Thyroid gland (tissue), 4 donors: ENCODE measurements at regions not wholly inside any gene's neighbourhood (a gene's known extent, or its start where the extent isn't known, plus 50 kb on each side); places are given as distances from the start of the nearest gene placed in this dataset.

Source experiments
- DNase-seq, 2 donors: peaks; one replicate each; pipeline ENCODE4 v3.0.0-alpha.2; 2019
- H3K27ac ChIP-seq, 3 donors: fragments of 200-600 bp; sonication (generic); 1 replicate in 2 of 3; 2 replicates in 1 of 3; pipeline ENCODE4 v1.5.1; 2016 to 2019; ENCODE audit warnings: mild to moderate bottlenecking in 1 of 3, moderate library complexity in 1 of 3
- H3K27me3 ChIP-seq: fragments of 200-600 bp; sonication (generic); one replicate; pipeline ENCODE4 v1.5.1; 2019
- H3K36me3 ChIP-seq, 2 donors: fragments of 200-600 bp; sonication (generic); one replicate each; pipeline ENCODE4 v1.5.1; 2016 to 2019
- H3K4me1 ChIP-seq, 2 donors: fragments of 200-600 bp; sonication (generic); one replicate each; pipeline ENCODE4 v1.5.1; 2017 to 2019
- H3K4me3 ChIP-seq, 3 donors: fragments of 200-600 bp; sonication (generic); replicated peaks in 1 of 3; 1 replicate in 2 of 3; 2 replicates in 1 of 3; pipeline ENCODE4 v1.5.1; 2016; ENCODE audit warnings: mild to moderate bottlenecking in 1 of 3
- H3K9me3 ChIP-seq: fragments of 200-600 bp; sonication (generic); one replicate; pipeline ENCODE4 v1.5.1; 2017
- POLR2A ChIP-seq, 2 donors: fragments of 450-650 bp; IDR thresholded peaks; one replicate each; pipeline ENCODE4 v1.6.1; 2017; ENCODE audit warnings: antibody characterized with exemption in 2 of 2, mild to moderate bottlenecking in 2 of 2, moderate library complexity in 1 of 2
- WGBS, 2 donors: methylation state at CpG; one replicate each; pipeline ENCODE4 v1.1.5; 2017; 5-methylcytosine and 5-hydroxymethylcytosine counted together
- intact Hi-C: fragments of 100-400 bp; cut with DNase I; formaldehyde crosslinking; loops from one replicate; pipeline ENCODE4 v1.15.1; 2023
- TF ChIP-seq, protein P1 (sequence below), 6 experiments: fragments of 200-600 bp in 3 of 6; fragments of 450-650 bp in 3 of 6; sonication (generic) in 3 of 6; IDR thresholded peaks; one replicate each; pipeline ENCODE4 v1.5.1; 2016 to 2019; ENCODE audit warnings: antibody characterized with exemption in 6 of 6, mild to moderate bottlenecking in 2 of 6, inconsistent platforms in 1 of 6, moderate library complexity in 1 of 6

DNA sequence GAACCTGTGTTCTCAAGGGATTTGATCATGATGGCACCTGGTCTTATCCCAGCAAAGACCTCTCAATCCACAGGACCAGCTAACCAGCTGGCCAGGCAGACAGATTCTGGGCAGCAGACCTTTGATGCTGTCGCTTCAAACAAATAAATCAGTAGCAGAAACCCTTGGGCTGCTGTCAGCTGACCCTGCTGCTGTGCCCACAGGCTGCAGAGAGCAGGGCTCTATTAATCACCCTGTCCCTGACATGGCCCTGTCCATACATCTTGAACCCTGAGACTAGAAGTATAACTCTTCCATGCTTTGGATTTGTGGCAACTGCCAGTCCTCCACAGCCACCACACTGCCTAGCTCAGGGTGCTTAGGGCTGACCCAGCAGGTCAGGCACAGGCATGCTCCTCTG is 244.1 kb upstream of the PODXL start:
- H3K27me3 ChIP-seq: no peaks in the 10 kb centered on the region
- no peaks in the 10 kb centered on the region for H3K36me3 ChIP-seq
- TF ChIP-seq, protein P1, sequence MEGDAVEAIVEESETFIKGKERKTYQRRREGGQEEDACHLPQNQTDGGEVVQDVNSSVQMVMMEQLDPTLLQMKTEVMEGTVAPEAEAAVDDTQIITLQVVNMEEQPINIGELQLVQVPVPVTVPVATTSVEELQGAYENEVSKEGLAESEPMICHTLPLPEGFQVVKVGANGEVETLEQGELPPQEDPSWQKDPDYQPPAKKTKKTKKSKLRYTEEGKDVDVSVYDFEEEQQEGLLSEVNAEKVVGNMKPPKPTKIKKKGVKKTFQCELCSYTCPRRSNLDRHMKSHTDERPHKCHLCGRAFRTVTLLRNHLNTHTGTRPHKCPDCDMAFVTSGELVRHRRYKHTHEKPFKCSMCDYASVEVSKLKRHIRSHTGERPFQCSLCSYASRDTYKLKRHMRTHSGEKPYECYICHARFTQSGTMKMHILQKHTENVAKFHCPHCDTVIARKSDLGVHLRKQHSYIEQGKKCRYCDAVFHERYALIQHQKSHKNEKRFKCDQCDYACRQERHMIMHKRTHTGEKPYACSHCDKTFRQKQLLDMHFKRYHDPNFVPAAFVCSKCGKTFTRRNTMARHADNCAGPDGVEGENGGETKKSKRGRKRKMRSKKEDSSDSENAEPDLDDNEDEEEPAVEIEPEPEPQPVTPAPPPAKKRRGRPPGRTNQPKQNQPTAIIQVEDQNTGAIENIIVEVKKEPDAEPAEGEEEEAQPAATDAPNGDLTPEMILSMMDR (IDR thresholded peaks at IDR 0.05): no peak
- TF ChIP-seq POLR2A (IDR thresholded peaks at IDR 0.05): no peak
- H3K27ac ChIP-seq: no peak overlapping the region
- 44 to 85% methylated on average over 1 of the region's 1 CpG for WGBS, 2 donors
- intact Hi-C loops: no loop called here
- DNase-seq: no peak
- no peaks in the 10 kb centered on the region for H3K9me3 ChIP-seq
- no peak overlapping the region for H3K4me3 ChIP-seq
- no peaks in the 10 kb centered on the region for H3K4me1 ChIP-seq

DNA sequence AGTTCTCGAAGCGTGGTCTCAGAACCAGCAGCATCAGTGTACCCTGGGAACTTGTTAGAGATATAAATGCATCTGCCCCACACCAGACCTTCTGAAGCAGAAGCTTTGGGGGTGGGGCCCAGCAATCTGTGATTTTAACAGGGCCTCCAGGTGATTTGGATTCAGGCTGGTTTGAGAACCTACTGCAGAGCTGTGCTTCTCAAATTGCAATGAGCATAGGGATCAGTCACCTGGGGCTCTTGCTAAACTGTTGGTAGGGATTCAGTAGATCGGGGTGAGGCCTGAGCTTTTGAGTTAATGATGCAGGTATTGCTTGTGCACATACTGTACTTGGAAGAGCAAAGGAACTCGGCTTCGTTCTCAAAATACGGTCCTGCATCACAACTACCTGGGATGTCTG is 243.6 kb upstream of the PODXL start:
- 53 to 71% methylated on average over 6 of the region's 6 CpGs for WGBS, 2 donors

DNA sequence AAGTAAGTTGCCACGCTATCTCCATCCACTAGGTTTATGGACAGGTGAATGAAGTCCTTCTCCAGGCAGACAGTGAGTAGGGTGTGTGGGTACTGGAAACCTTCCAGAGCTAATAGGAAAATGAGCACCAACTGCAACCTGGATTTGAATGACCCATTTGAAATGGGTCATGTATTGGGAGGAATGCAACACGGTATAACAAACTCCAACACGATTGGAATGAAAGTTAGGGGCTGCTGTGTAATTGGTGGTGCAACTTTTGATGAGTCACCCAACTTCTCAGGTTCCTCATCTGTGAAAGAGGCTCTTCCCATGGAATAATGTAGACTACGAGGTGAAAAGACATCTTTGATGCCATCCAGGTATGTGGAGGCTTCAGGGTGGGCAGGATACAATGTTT is 241.4 kb upstream of the PODXL start:
- 61 to 75% methylated on average over 4 of the region's 4 CpGs for WGBS, 2 donors
- H3K27ac ChIP-seq: no peak overlapping the region

More for the DNA sequence above, 243.6 kb upstream of the PODXL start:
- DNase-seq: no peak
- Histone ChIP-seq H3K4me3 (no peak overlapping the region), H3K27me3 (no peaks in the 10 kb centered on the region), H3K4me1 (no peaks in the 10 kb centered on the region), H3K36me3 (no peaks in the 10 kb centered on the region), H3K27ac (no peak overlapping the region), H3K9me3 (no peaks in the 10 kb centered on the region)
- TF ChIP-seq POLR2A (IDR thresholded peaks at IDR 0.05): no peak
- TF ChIP-seq, protein P1 (IDR thresholded peaks at IDR 0.05): no peak
- intact Hi-C loops: no loop called here

DNA sequence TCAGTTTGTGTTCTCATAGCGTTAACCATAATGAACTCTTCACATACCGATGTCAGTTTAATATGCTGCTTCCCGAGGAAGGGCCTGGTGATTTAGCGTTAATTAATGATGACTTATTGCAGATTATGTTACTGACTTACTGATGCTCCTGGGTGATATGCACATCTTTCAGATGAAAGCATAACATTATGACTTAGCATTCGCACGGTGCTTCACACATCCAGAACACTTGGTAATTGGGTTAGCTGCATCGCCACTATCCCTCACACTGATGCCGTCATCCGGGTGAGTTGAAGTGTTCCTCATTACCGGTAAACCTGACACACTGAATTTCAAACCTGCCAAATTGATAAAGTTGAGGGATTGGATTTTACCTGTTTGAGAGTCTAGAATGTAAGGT is 239.0 kb upstream of the PODXL start:
- Histone ChIP-seq H3K4me1 (no peaks in the 10 kb centered on the region), H3K9me3 (no peaks in the 10 kb centered on the region), H3K27ac (no peak overlapping the region), H3K27me3 (no peaks in the 10 kb centered on the region), H3K4me3 (no peak overlapping the region), H3K36me3 (no peaks in the 10 kb centered on the region)
- WGBS, 2 donors: 79 to 80% methylated on average over 10 of the region's 10 CpGs
- intact Hi-C loops: no loop called here
- TF ChIP-seq, protein P1 (IDR thresholded peaks at IDR 0.05): no peak
- no peak for DNase-seq

More for the DNA sequence above, 241.4 kb upstream of the PODXL start:
- intact Hi-C loops: no loop called here
- H3K4me3 ChIP-seq: no peak overlapping the region
- DNase-seq: no peak
- H3K27me3 ChIP-seq: no peaks in the 10 kb centered on the region
- H3K36me3 ChIP-seq: no peaks in the 10 kb centered on the region
- H3K4me1 ChIP-seq: no peaks in the 10 kb centered on the region
- no peaks in the 10 kb centered on the region for H3K9me3 ChIP-seq
- TF ChIP-seq, protein P1 (IDR thresholded peaks at IDR 0.05): no peak
- no peak for TF ChIP-seq POLR2A (IDR thresholded peaks at IDR 0.05)

DNA sequence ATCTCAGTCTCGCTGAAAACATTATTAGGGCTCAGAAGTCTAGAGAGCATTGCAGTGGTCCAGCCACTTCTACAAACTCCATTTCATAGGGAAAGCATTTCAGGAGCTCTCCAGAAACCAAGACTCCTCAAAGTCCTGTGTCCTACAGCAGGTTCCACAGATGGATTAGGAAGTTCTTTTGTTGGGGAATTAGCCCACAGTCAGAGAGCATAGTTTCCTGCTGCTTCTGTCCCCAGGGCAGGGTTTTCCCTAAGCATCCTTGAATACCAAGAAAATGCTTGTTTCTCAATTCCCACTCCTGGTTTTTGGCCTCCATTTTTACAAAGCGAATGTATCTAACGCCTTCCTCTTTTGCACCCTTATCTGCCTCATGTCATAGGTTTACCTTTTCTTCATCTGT is 235.9 kb upstream of the PODXL start:
- TF ChIP-seq, protein P1 (IDR thresholded peaks at IDR 0.05): no peak
- no peak for TF ChIP-seq POLR2A (IDR thresholded peaks at IDR 0.05)

More for the DNA sequence above, 235.9 kb upstream of the PODXL start:
- 81 to 93% methylated on average over 3 of the region's 3 CpGs for WGBS, 2 donors
- no peak for DNase-seq
- intact Hi-C loops: no loop called here
- no peaks in the 10 kb centered on the region for H3K36me3 ChIP-seq
- H3K27ac ChIP-seq: no peak overlapping the region
- H3K9me3 ChIP-seq: no peaks in the 10 kb centered on the region
- no peak overlapping the region for H3K4me3 ChIP-seq
- H3K27me3 ChIP-seq: no peaks in the 10 kb centered on the region
- H3K4me1 ChIP-seq: no peaks in the 10 kb centered on the region
